Superior temporal gyrus (tissue), 1 donor: ENCODE measurements at regions not wholly inside any gene's neighbourhood (a gene's known extent, or its start where the extent isn't known, plus 50 kb on each side); places are given as distances from the start of the nearest gene placed in this dataset.
"Not testable (repeated sequence)": the region's sequence is repeated elsewhere in the genome, so short reads cannot be mapped to it uniquely, and the experiment has no call there.

Experiments used
- DNase-seq: peaks from one replicate; pipeline ENCODE4 v3.0.0-alpha.2; 2016; ENCODE audit errors: extremely low spot score

DNA sequence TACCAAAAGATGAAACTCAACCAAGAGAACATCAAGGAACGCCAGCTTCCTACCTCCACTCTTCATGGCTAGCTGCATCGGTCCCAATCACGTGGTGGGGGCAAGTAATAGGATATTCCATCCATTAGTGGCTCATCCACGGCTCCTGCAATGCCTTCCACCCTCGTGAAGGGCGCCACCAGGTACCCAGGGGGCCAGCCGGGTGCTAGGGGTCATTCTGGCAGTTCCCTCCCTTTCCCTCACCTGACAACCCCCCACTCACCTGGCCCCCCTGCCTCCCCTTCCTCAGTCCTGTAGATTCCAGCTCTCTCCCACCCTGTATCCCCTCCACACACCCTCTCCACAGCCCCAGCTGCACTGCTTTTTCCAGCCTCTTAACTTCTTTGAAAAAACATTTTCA lies 161.9 kb downstream of the URI1 start:
- no peak for DNase-seq

DNA sequence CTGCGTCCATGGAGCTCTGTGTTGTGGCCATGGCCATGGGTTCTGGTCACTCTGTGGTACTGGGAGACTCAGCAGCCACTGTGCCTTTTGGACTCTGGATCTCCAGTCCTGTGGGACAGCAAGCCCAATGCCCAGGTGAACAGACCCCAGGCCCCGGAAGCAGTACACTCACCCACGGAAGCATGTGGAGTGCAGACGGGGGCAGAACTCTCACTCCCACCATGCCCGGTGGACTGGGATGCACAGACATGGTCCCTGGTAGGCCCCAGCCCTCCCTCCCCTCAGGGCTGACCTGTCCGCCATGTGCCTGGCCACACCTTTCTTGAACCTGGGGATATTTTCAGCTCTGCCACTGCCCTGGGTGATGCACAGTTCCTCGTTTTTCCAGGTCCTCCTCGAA lies 163.3 kb downstream of the URI1 start:
- no peak for DNase-seq

DNA sequence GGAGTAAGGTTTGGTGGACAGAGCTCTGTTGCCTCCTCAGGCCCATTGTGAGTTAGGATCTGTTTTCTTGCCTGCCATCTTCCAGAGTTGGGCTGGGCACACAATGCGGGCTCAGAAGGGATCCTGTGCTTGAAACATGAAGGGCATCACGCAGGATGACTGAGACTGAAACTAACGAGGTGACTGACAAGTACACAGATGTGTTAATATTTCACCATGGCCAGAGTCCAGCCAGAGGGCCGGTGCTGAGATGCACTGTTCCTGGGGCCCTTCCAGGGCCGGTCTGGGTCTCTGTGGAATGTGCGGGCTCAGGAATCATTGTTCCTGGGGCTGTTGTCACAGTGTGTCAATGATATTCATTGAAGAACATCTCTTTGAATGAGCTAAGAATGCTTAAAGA lies 163.7 kb downstream of the URI1 start:
- DNase-seq: no peak

DNA sequence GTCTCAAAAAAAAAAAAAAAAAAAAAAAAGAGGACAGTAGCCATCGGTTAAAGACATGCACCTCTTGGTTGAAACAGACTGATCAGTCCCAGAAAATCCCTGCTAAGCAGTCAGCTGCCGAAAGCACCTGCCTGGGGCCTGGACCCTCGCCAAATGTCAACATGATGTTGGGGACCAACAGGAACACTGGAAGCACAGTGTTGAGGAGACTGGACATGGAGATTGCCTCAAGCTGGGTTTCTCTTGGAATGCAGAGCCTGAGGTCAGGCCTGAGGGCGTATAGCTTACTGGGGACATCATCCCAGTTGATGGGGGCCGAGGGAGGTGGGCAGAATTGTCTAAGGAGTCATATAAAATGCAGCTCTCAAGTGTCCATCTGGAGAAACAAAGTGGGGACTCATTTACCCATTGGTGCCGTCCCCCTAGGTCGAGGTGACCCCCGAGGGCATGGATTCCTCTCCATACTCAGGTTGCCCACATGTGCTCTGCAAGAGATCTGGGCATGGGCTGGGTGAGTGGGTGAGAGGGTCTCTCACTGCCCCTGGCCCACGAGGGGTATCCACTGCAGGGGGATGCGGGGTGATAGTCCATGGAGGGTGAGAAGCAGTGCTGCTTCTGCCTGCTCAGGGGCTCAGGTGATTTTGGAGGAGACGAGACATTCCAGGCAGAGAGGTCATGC lies 164.5 kb downstream of the URI1 start:
- DNase-seq: no peak

DNA sequence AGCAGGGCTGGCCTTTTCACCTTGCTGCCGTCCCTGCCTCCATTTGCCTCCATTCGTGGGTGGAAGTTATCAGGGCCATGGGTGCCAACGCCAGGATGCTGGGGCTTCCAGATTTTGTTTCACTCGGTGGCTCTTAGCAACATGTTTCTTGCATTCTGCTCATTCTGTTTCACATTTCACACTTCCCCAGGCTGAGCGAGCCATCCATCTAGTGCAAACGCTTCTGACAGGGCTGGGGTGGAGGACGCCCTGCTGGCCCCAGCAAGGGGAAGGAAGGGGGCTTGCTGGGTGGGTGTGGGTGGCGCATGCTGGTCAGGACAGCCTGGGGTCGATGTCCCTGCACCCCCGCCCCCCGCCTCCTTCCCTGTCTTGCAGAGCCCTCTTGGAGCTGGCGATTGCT lies 165.2 kb downstream of the URI1 start:
- DNase-seq: no peak

DNA sequence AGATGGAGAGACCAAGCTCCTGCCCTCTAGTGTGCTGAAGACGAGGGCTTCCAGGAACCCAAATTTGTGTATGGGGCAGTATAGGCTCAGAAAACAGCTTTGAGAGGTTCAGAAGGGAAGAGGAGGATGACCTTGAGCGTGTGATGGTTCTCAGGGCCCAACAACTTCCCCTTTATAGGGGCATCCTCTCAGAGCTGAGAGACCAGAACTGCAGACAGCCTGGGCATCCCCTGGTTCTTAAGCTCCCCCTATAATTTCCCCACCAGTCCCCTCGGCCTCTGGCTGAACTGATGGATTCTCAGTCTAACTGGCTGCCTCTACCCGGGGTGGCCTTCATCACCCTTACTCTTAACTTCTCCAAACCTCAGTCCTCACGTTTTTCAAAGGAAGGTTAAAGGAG lies 167.5 kb downstream of the URI1 start:
- DNase-seq: no peak

DNA sequence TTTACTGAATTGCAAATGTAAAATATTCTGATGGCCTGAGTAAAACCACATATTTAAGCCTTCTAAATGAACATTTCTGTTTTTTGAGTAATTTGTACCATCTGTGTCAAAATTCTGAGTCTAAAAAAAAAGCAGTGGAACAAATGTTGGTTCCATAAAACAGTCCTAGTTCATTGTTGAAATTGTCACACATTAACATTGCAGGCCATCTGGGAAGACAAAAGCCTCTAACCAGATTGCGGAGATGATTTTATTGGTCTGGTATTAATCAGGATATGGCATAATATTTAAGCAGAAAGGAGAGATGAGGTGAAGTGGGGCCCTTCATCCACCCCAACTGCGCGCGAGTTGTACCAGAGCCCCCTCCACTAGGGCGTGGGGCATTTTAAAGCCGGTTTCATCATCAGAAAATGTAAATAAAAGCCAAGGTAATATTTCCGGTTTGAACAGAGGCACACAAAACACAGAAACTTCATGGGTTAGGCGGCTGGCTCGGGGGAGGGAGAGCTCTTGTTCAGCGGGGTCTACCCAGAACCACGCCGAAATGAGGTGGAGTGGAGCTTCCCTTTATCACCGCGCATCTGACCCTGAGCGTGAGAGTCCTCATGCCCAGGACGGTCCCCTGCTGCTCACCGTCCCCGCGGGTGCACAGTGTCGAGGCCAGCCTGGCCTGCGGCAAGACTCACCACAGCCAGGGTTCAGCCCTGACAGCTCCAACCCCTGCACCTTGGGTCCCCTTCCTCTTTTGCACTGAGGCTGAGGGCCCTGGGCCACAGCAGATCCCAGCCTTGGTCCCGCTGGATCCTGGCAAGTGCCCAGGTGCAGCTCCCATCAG lies 169.2 kb downstream of the URI1 start:
- no peak for DNase-seq

DNA sequence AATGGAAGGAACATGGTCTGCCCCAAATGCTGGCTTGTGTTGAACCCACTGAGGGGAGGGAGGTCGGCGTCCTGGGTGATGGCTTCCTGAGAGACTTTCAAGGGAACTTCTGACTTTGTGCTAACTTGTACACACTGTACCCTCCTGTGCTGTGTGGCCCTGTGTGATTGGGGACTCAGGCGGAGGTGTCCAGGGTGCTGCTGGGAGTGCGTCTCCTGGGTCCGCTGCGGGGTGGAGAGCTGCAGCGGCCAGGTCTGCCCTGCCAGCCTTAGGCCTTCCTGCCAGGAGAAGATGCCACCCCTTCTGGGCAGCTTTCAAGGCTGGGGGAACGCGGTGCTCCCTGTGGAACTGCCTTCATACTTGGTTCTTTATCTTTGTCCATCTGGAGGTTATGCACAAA lies 170.1 kb downstream of the URI1 start:
- DNase-seq: no peak

DNA sequence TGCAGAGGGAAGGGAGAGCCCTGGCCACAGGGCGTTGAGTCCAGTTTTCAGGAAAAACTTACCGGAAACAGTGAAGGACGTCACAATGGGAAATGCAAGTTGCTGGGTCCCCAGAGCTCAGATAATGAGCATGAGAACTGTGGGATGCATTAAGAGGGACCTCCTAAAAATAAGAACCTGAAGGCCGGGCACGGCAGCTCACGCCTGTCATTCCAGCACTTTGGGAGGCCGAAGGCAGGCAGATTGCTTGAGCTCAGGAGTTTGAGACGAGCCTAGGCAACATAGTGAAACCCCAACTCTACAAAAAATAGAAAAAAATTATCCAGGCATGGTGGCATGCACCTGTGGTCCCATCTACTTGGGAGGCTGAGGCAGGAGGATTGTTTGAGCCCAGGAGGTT lies 170.6 kb downstream of the URI1 start:
- no peak for DNase-seq

DNA sequence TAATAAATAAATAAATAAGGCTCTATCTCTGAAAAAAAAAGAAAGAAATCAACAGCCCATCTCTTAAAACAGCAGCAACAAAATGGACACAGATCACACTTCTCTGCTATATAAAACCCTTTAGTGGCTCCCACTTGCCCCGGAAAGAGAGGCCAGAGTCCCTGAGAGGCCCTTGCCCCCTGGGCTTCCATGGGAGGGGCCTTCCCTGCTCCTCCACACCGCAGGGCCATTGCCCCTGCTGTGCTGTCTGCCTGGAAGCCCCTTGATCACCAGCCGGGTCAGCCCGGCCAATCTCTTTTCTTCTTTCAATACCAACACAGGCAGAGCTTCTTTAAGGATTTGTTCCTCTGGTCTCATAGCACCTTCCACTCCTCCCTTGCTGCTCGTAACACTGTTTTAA lies 171.1 kb downstream of the URI1 start:
- DNase-seq: no peak

DNA sequence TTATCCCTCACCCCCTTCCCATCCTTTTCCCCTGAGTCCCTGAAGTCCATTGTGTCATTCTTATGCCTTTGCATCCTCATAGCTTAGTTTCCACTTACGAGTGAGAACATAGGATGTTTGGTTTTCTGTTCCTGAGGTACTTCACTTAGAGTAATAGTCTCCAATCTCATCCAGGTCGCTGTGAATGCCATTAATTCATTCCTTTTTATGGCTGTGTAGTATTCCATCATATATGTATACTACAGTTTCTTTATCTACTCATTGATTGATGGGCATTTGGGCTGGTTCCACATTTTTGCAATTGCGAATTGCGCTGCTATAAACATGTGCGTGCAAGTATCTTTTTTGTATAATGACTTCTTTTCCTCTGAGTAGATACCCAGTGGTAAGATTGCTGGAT lies 172.1 kb downstream of the URI1 start:
- DNase-seq: not testable (repeated sequence)

DNA sequence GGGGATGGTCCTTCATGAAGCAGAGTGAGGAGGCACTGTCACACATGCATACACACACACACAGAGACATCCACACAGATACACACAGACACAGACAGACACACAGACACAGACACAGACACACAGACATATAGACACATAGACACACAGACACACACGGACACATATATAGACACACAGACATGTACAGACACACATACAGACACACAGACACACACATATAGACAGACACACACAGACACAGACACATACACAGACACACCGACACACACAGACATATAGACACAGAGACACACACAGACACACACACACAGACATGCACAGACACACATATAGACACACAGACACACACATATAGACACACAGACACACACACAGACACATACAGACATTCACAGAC lies 173.9 kb downstream of the URI1 start:
- no peak for DNase-seq

DNA sequence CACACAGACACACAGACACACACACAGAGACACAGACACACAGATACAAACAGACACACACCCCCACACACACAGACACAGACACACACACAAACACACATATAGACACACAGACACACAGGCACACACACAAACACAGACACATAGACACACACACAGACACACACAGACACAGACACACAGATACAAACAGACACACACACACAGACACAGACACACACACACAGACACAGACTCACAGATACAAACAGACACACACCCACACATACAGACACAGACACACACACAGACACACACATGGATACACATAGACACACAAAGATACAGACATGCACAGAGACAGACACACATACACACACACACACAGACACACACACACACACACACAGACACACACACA lies 174.5 kb downstream of the URI1 start:
- DNase-seq: no peak

DNA sequence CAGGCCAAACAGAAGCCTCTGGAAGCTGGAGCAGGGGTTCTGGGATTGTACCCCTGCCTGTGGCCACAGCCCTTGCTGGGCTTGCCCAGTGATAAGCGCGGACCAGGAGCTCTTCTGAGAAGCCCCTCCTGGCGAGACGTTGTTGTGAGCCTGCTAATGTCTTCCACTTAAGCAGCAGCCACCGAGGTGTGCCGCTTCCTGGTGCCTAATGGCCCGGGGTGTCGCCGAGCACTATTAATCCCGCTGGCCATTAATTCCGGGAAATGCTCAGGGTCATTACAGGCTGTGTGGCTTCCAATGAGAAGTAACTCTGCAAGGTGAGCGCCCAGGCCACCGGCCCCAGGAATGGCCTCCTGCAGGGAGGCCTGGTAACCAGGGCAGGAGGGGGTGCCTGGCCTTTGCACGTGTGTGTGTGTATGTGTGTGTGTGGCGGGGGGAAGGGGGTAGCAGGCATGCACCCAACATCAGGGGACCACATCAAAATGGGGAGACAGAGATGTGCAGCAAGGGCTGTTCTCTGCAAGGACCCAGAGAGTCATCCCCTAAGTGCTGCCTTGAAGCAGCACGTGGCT lies 175.0 kb downstream of the URI1 start:
- no peak for DNase-seq

DNA sequence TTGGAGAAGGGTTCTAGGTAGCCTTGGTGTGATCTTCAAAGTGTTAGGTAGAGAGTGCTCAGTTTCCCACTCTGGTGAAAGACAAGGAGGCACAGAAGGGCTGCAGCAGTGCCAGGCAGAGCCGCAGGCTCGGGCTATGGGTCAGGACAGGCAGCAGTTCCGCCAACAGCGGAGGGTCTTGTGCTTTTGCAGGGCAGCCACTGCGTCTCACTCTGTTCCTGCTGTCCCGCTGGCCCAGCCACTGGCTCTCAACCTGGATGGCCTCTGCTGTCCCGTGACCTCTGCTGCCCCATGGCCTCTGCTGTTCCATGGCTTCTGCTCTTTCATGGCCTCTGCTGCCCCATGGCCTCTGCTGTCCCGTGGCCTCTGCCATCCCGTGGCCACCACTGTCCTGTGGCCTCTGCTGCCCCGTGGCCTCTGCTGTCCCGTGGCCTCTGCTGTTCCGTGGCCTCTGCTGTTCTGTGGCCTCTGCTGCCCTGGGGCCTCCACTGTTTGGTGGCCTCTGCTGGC lies 175.7 kb downstream of the URI1 start:
- DNase-seq: no peak

DNA sequence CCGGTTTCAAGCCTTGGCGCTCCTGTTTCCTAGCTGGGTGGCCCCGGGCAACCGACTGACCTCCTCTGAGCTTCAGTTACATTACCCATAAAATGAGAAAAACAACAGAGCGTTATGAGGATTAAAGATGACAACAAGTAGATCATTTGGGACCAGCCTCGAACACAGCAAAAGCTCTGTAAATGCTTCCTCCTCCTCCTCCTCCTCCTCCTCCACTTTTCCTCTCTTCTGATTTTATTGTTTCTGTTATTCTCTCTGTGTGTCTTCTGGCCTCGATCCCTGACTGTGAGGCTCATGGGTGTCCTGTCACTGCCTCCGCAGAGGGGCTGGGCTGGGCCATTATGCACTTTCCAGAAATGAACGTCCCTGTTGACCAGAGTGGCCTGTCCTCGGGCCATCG lies 176.2 kb downstream of the URI1 start:
- DNase-seq: no peak

DNA sequence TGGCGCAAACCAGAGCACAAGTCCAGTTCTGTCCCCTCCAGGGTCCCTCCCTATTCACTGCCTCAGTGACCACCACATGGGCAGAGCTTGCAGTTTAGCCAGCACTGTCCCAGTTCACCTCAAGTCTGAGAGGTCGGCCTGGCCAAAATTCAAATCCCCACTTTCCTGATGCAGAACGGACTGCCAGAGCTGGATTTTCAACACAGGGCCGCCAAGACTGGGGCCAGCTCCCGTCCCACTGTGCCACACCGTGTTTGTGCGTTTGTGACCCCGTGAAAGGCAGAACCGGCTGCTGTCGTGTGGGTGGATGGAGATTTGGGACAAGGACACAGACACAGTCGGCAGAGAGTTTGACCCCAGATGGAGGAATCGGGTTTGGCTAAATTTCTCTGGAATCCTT lies 176.7 kb downstream of the URI1 start:
- DNase-seq: no peak

DNA sequence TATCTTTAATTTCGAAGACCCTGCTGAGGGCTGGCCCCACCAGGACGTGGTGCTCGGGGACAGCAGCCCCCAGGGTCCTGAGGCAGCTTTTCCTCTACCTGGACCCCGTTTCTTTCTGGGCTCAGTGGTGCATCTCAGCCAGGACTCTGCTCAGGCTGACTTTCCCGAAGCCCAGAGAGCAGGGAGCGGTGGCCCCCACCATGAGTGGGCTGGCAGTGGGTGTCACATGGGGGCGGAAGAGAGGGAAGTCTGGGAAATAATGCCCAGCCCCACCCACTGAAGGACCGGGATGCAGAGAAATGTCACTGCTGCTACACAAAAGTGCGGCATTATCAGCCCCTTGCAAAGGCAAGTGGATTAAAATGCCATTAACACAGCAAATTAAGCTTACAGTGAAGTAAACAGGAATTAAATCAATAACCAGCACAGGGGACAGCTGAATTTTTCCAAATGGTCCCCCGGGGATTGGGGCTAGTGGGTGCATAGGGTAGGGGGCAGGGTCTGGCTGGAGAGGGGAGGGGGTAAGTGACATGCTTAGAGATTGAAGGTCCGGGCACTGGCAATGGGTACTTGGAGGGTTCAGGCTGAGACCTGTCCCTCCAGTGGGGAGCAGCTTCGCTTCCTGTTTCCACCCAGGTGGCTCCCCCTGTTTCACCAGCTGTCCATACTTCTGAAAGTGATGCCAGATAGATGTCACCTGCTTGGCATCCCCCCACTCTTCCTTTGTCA lies 177.3 kb downstream of the URI1 start:
- DNase-seq: no peak

DNA sequence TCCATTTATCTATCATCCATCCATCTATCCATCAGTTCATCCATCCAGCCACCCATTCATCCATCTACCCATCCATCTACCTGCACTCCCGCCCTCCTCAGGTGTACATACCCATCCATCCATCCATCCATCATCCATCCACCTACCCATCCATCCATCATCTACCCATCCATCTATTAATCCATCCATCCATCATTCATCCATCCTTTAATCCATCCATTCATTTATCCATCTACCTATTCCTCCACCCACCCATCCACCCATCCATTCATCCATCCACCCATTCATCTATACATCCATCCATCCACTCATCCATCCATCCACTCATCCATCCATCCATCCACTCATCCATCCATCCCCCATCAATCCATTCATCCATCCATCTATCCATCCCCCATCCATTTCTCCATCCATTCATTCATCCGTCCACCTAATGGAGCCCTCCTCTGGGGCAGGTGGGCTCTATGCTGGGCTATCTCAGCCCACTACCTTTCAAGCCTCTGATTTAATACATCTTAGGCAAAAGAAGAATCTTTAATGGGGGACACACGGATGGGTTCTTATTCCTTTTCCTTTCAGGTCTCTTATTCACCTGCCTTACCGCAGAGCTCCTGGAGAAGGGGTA lies 178.9 kb downstream of the URI1 start:
- no peak for DNase-seq

DNA sequence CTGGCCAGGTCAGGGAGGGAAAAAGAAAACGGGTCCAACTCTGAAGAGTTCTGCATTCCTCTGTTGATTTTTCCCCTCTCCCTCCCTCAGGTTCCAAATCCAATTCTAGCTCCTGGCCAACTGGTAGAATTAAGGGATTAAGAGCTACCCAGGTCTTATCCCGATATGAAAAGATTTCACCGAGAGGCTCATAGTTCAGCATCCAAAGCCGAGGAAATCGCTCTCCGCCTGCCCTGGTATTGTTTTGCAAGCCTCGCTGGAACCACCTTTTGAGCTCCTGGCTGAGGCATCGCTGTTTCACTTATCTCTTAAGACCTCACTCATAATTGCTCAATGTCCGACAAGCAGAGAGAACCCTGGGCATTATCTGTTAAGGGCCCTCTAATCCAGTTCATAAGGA lies 180.4 kb downstream of the URI1 start:
- DNase-seq: no peak

DNA sequence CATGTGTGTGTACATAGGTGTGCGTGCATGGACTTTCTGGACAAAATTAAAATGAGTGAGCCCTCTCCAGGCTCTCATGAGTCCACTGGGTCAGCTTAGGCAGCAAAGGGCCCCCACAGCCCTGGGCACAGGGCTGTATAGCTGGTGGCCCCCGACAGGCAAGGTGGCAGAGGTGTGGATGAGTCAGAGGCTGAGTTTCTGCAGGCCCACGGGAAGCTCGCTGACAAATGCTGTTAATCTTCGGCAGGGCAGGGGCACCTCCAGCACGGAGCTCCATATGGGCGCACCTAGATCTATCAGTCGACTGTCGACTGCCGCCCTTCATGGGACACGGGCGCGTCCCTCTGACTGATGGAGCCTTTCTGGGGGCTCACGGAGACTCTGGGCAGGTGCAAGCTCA lies 181.1 kb downstream of the URI1 start:
- DNase-seq: no peak

DNA sequence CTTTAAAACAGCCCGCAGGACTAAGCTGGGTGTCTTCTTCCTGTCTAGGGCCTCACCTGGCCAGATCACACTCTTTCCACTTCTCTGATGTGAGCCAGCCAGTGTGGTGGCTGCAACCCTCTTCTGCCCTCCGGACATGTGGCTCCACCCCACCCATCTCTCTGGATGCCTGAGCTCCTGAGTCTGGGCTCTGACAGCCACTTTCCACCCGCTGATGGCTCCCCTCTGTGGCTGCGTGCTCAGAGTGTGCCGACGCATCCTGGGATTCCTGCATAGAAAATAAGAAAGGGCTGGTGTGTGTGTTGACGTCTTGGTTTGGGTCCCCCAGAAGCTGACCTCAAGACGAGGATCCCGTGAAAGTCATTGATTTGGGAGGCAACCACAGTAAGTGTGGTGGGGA lies 181.6 kb downstream of the URI1 start:
- no peak for DNase-seq
